ENCODE measurements at regions not wholly inside any gene's neighbourhood (a gene's known extent, or its start where the extent isn't known, plus 50 kb on each side); places are given as distances from the start of the nearest gene placed in this dataset.

GRCh38 chr10:10520491-10521385, 496.9 kb upstream of the CELF2 start:
- H3K4me3 ChIP-seq (ENCODE audit: low read depth, low read length): no peak overlapping the region
- TF ChIP-seq CTCF (IDR thresholded peaks at IDR 0.05; ENCODE audit: borderline replicate concordance, insufficient read depth, low read depth, low read length): no peak

- no peak overlapping the region for H3K4me3 ChIP-seq (ENCODE audit: low read depth, low read length)
- TF ChIP-seq CTCF (IDR thresholded peaks at IDR 0.05; ENCODE audit: borderline replicate concordance, insufficient read depth, low read depth, low read length): no peak
Observed at GRCh38 chr10:10526846-10527245, 490.8 kb upstream of the CELF2 start.

- no peak for TF ChIP-seq CTCF (IDR thresholded peaks at IDR 0.05; ENCODE audit: borderline replicate concordance, insufficient read depth, low read depth, low read length)
Observed at GRCh38 chr10:10527861-10528562, 489.7 kb upstream of the CELF2 start.

GRCh38 chr10:10528563-10528910, 489.1 kb upstream of the CELF2 start:
- H3K4me3 ChIP-seq (ENCODE audit: low read depth, low read length): no peak overlapping the region
- no peak for TF ChIP-seq CTCF (IDR thresholded peaks at IDR 0.05; ENCODE audit: borderline replicate concordance, insufficient read depth, low read depth, low read length)

More at GRCh38 chr10:10527861-10528562, 489.7 kb upstream of the CELF2 start:
- H3K4me3 ChIP-seq (ENCODE audit: low read depth, low read length): no peak overlapping the region

- TF ChIP-seq CTCF (IDR thresholded peaks at IDR 0.05; ENCODE audit: borderline replicate concordance, insufficient read depth, low read depth, low read length): no peak
- H3K4me3 ChIP-seq (ENCODE audit: low read depth, low read length): no peak overlapping the region
Observed at GRCh38 chr10:10530313-10530712, 487.4 kb upstream of the CELF2 start.

- H3K4me3 ChIP-seq (ENCODE audit: low read depth, low read length): no peak overlapping the region
- TF ChIP-seq CTCF (IDR thresholded peaks at IDR 0.05; ENCODE audit: borderline replicate concordance, insufficient read depth, low read depth, low read length): no peak
Observed at GRCh38 chr10:10532236-10532635, 485.4 kb upstream of the CELF2 start.

Data from GM12875 (cell line).